GM18858 (cell line): ENCODE measurements at regions not wholly inside any gene's neighbourhood (a gene's known extent, or its start where the extent isn't known, plus 50 kb on each side); places are given as distances from the start of the nearest gene placed in this dataset.
"Not testable (repeated sequence)": the region's sequence is repeated elsewhere in the genome, so short reads cannot be mapped to it uniquely, and the experiment has no call there.

Experiments
- ATAC-seq: cut with Tn5 transposase; IDR thresholded peaks from one replicate; pipeline ENCODE4 v1.9.1; 2021; ENCODE audit not compliant: unreplicated experiment

DNA sequence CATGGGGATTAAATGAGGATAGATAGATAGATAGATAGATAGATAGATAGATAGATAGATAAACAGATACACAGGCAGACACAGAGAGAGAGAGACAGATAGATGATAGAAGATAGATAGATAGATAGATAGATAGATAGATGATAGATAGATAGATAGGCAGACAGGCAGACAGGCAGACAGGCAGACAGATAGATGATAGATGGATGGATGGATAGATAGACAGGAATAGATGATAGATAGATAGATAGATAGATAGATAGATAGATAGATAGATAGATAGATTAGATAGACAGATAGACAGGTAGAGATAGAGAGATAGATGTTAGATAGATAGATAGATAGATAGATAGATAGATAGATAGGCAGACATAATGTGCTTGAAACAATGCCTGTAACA, 137.3 kb downstream of the MED10 start:
- ATAC-seq = not testable (repeated sequence)

DNA sequence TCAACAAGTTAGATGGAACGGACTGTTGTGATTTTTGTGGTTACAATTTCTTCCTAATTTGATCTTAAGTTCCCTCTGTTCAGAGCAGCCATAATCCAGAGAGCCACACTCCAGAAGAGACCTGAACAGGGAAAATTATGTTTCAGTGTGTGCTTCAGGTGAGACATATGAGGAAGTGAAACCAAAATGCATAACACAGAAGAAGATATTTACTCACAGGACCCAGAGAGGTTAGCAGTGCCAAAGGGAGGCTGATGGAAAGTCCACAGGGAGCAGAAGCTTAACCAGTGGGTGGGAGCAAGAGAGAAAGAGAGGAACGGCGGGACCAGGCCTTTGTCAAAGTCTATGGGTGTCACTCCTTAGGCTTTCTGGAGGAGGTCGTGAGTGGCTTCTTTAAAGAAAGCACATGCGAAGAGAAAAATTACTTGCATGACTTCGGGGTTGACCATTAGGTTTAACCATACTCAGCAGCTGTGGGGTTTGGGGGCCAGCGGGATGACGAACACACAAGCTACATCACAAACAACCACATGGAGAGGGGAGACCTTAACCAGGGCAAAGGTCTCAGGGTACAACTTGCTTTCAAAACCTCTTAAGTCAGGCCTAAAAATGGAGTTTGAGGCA, 141.4 kb downstream of the MED10 start:
- peak; percentile 88 for ATAC-seq

- ATAC-seq = no peak
Observed at GRCh38 chr5:6236170-6236793, 142.1 kb downstream of the MED10 start.

DNA sequence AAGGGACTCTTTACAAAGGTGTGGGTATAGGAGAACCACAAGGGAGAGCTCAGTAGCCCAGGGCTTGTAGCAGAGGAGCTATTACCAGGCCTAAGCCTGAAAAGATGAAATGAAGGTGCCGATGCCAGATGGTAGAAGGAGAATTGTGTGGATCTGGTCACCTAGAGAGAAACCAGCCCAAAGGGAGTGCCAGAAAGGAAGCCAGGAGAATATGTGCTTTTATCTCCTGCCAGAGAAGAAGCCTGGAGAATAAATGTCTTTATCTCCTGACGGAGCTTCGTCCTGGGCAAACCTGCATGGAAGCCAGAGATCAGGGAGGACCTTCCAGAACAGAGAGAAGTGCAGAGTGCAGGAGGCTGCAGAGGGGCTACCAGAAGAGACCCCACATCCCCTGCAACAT, 142.6 kb downstream of the MED10 start:
- ATAC-seq = no peak

DNA sequence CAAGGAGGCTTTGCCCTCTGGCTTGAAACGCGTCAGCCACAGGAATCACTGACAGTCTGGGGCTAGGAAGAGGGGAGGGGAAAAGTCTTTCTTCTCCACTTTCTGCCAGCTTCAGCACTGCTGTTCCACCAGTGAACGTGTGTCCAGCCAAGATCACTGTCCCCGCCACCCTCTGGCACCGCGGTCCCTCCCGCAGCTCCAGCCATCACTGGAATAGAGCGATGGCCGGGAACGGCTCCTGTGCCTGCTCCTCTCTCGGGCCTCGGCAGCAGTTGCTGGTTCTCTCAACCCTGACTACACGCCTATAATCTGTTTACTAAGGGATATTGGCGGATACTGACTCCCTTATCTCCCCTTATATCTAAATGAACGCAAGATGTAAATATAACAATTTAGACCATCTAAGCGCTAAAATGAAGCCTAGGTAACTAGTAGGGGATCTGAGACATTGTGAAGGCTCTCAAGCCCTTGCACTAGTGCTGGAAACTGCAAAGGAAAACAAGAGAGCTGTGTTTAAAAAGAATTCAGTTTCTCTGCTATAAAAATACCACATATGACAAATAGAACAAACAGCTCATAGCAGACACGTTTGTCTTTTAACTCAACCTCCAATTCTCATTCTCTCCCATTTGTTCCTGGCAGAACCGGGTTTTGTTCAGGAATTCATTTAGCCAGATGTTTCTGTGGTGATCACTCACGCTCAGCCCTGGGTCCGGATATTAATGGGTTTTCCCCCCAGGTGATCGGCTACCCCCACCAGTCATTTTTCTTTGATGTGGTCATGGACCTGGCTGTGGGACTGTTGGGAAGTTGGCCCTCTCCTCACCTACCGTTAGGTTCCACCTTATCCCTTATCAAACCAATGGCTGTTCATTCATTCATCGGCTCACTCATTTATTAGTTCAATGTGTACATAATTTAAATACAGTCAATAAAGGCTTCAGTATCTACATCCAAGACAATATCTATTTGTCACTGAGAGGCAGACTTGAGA, 149.8 kb downstream of the MED10 start:
- ATAC-seq = no peak

DNA sequence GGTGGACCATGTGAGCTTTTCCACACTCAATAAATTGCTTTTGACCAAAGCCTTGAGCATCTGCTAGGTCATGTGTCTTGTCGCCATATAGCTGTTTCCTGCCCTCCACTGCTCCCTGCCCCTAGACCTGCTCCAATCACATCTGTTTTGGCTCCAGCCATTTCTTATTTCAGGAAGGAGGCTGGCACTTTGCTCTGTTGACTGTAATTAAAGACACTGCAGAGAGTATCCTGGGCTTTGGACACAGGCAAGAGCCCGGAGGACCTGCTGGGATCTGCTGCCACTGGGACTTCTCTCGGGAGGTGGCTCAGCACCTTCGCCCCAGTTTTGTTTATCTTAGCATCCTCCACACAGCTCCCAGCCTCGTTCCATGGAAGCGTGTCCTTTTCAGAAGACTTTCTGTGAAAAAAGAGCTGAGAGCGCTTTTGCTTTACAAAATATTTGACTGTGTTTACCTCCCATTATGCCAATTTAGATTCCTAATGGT, 153.2 kb downstream of the MED10 start:
- ATAC-seq = no peak

GRCh38 chr5:6224406-6224805, 153.9 kb downstream of the MED10 start:
- ATAC-seq = no peak

- ATAC-seq = no peak
Observed at GRCh38 chr5:6222899-6223298, 155.4 kb downstream of the MED10 start.

DNA sequence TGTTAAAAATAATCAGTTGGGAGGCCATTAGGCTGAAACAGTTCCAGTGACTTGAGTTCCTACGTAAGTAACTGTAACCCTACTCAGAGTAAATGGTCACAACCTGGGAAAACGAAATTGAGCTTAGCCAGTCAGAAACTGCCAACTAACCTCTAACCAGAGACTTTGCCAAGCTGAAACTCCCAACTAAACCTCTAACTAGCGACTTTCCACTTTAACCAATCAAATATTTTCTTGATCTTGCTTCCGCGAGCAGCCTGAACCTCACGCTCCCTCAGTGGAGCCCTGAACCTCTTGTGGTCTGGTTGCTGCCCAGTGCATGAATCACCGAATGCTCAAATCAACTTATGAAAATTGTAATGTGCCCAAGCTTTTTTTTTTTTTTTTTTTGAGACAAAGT, 156.2 kb downstream of the MED10 start:
- ATAC-seq = no peak

GRCh38 chr5:6221141-6221626, 157.2 kb downstream of the MED10 start:
- no peak for ATAC-seq

DNA sequence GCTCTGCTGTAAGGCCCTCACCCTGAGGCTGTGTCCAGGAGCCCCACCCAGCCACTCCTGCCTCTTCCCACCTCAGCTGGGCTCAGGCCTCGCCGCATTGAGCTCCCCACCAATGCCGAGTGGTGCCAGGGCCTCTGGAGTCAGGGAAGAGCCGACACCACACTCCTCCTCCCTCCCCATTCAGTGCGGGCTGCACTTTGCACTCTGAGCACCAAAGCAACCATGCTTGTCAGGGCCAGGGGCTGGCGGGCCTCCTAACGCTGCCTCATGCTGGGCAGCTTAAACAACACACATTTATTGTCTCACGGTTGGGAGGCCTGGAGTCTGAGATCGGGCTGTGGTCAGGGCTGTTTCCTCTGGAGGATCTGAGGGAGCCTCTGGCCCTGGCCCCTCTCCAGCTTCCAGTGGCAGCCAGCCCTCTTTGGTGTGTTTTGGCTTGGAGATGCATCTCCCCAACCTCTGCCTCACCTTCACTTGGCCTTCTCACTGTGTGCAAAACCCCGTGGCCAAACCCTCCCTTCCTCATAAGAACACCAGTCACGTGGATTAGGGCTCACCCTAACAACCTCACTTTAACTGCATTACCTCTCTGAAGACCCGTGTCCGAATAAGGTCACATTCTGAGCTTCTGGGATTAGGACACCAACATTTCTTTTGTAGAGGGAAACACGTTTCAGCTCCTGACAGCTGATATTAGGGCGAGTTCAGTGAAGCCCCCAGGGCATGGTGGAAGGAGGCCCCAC, 157.8 kb downstream of the MED10 start:
- ATAC-seq = no peak

- ATAC-seq = no peak
Observed at GRCh38 chr5:6218517-6218916, 159.8 kb downstream of the MED10 start.

GRCh38 chr5:6218116-6218515, 160.2 kb downstream of the MED10 start:
- ATAC-seq = no peak

DNA sequence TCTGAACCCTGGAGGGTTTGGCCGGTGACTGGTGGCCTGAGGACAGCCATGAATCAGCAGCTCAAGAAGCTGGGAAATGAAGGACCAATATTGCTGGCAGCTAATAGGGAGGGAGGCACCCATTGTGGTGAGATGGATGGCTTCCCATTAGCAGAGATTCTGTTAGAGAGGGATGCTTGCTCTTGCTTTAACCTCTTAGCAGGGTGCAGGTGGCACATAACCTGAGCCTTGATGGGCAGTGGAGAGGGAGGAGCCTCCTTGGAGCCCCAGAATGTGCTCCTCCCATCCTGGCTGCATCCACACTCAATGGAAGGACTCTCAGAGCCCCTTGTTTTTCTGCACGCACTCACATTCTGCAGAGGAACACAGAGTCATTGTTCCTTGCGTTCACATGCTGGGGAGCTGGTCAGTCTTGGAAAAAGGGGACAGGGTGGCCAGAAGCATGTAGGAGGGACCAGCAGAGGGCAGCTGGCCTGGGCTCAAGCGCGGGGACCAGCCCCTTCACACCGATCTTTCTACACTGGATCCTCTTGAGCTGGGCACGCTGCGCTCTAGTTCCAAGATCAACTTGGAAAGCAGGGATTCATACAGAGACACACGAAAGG, 161.8 kb downstream of the MED10 start:
- no peak for ATAC-seq

DNA sequence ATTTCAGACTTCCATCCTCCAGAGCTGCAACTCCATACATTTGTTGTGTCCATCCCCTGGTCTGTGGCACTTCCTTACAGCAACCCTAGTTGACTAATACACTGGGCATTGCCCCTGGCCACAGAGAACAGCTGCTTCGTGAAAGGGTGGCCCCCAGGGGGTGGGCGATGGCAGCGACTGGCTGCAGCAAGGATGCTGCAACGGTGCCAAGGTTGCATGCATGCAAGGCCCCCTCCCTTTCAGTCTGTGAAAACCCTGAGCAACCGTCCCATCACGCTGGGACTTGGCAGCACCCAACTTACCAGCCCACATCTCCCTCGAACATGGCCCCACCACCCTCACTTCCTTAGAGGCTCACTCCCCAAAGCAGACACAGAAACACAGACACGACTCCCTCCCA, 162.5 kb downstream of the MED10 start:
- ATAC-seq = no peak

- ATAC-seq = no peak
Observed at GRCh38 chr5:6212244-6212643, 166.1 kb downstream of the MED10 start.

- ATAC-seq = no peak
Observed at GRCh38 chr5:6206501-6206900, 171.8 kb downstream of the MED10 start.

- ATAC-seq = no peak
Observed at GRCh38 chr5:6202968-6203365, 175.4 kb downstream of the MED10 start.

- no peak for ATAC-seq
Observed at GRCh38 chr5:6202149-6202967, 176.0 kb downstream of the MED10 start.

DNA sequence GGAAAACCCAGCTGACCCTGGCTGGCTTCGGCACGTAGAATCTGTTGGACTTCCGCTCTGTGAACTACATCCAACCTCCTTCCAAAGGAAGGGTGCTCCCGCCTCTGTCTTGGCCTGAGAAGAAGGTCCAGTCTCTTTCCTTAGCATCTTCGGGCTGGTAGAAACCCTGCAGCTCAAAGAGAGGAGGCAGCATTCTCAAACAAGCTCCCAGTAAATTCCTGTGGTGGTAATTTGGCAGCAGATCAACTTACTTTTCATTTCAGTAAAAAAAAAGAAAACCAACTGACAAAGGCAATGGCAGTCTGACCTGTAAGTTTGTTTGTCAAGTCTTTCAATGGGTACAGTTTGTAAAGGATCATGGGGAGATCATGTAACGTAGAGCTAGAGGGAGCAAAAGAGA, 176.7 kb downstream of the MED10 start:
- no peak for ATAC-seq
